ENCODE measurements at regions not wholly inside any gene's neighbourhood (a gene's known extent, or its start where the extent isn't known, plus 50 kb on each side); places are given as distances from the start of the nearest gene placed in this dataset.

DNA sequence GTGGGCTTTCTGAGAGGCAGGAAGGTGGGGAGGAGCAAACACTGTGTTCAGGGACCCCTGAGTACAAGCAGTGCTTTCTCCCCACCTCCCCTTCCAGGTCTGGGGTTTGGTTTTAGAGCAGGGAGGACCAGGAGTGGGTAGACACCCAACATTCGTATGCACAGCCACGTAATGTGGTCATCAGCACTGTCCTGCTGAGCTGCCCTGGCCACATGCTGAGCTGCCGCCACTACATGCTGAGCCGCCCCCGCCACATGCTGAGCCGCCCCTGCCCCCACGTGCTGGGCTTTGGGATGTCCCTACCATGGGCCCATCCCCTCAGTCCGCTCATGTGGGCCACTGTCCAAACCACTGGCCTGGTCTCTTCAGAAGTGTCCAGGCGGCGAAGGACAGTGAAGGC is 214.9 kb upstream of the CST7 start:
- H2BK120ac ChIP-seq (ENCODE audit: low read depth, low read length), result no peak overlapping the region
- H3K56ac ChIP-seq (ENCODE audit: extremely low read depth, insufficient read depth, low read length), result no peak overlapping the region
- no peak overlapping the region for H2AK9ac ChIP-seq (replicated peaks; ENCODE audit: low read depth, low read length, poor library complexity)
- H2AK5ac ChIP-seq (ENCODE audit: low read depth, low read length), result no peak overlapping the region
- H4K5ac ChIP-seq (ENCODE audit: low read depth, low read length), result no peak overlapping the region
- peaks cover 24% of the 10 kb centered on the region; the same call in 1 of the 2 replicates for H3K27me3 ChIP-seq (ENCODE audit: control insufficient read depth, insufficient read depth, low read length)
- DNase-seq, result no peak
- no peak overlapping the region for H3K23ac ChIP-seq (ENCODE audit: low read depth, low read length)
- BruUV-seq (replicated peaks), result no TSS peak
- intact Hi-C loops (cut with micrococcal nuclease), result no loop called here
- no peak overlapping the region for H3K27ac ChIP-seq (ENCODE audit: insufficient read depth, low read length)
- no peak overlapping the region for H3K4ac ChIP-seq (ENCODE audit: low read depth, low read length)
- no peak for ATAC-seq (ENCODE audit: low read depth)
- no peak overlapping the region for H4K91ac ChIP-seq (ENCODE audit: insufficient read depth, low read depth, low read length)
- H3K18ac ChIP-seq (ENCODE audit: low read depth, low read length), result no peak overlapping the region
- no peak for TF ChIP-seq USF2 (IDR thresholded peaks at IDR 0.05; ENCODE audit: low read depth, low read length)
- dilution Hi-C loops (cut with HindIII; ENCODE audit: low sequenced_read_pairs, unreplicated experiment), result no loop called here
- no peak overlapping the region for H2BK5ac ChIP-seq (ENCODE audit: low read depth, low read length, poor library complexity, severe bottlenecking)
- H3K4me1 ChIP-seq (ENCODE audit: control insufficient read depth, insufficient read depth, low read length), result peaks cover 7% of the 10 kb centered on the region; the same call in 1 of the 2 replicates
- H3K14ac ChIP-seq (replicated peaks; ENCODE audit: low read depth, low read length), result no peak overlapping the region
- no peaks in the 10 kb centered on the region; the same call in 1 of the 2 replicates for H3K9me1 ChIP-seq (ENCODE audit: insufficient read depth, low read length)
- WGBS, 2 experiments (ENCODE audit: extremely low coverage in 2 of 2, insufficient read length in 1 of 2), result 74% methylated on average over 6 of the region's 10 CpGs; no CpG with 5 or more reads in 1 of the 2 experiments
- no peaks in the 10 kb centered on the region for H3K36me3 ChIP-seq (ENCODE audit: control insufficient read depth, insufficient read depth, low read length)
- no peak overlapping the region for H3K4me2 ChIP-seq (ENCODE audit: low read depth, low read length)
- in situ Hi-C loops (cut with MboI; ENCODE audit: low sequenced_read_pairs), result no loop called here
- no peak overlapping the region for H4K8ac ChIP-seq (ENCODE audit: low read depth in 2 of 2, low read length in 2 of 2)
- no peak overlapping the region for H3K9ac ChIP-seq (ENCODE audit: low read depth, low read length)
- H3K9me3 ChIP-seq (ENCODE audit: control insufficient read depth, insufficient read depth, low read length), result no peaks in the 10 kb centered on the region; the same call in 1 of the 2 replicates
- H2BK15ac ChIP-seq (ENCODE audit: low read depth, low read length), result no peak overlapping the region
- ChIA-PET CTCF (no interaction called here), POLR2A (ENCODE audit: unreplicated experiment) (no interaction called here)
- no peak overlapping the region for H2BK20ac ChIP-seq (ENCODE audit: low read depth, low read length)
- no peaks in the 10 kb centered on the region for H4K20me1 ChIP-seq (ENCODE audit: insufficient read depth, low read length)
- no peak overlapping the region for H3K4me3 ChIP-seq (ENCODE audit: insufficient read depth, low read depth, low read length)
- no peaks in the 10 kb centered on the region for H3K79me1 ChIP-seq (ENCODE audit: low read depth in 1 of 2, low read length in 2 of 2)
- H2AFZ ChIP-seq (replicated peaks; ENCODE audit: low read length, poor library complexity), result no peak overlapping the region
